Neural cell (in vitro differentiated cells): ENCODE measurements at regions not wholly inside any gene's neighbourhood (a gene's known extent, or its start where the extent isn't known, plus 50 kb on each side); places are given as distances from the start of the nearest gene placed in this dataset.

Experiments
- CTCF ChIP-seq: fragments of 450-650 bp; IDR thresholded peaks from 2 replicates; pipeline ENCODE4 v1.5.1; 2014; ENCODE audit warnings: antibody characterized with exemption, mild to moderate bottlenecking, moderate library complexity; ENCODE audit not compliant: poor library complexity, severe bottlenecking
- EZH2 ChIP-seq: fragments of 200-600, 300-800 bp; shearing (Covaris generic), sonication (generic); IDR thresholded peaks from 2 replicates; pipeline ENCODE4 v1.6.1; 2014; ENCODE audit warnings: antibody characterized with exemption, low read length, borderline replicate concordance, mild to moderate bottlenecking; ENCODE audit not compliant: insufficient read depth, poor library complexity, severe bottlenecking
- REST ChIP-seq: IDR thresholded peaks from 2 replicates; pipeline ENCODE4 v1.6.1; 2012; ENCODE audit warnings: borderline replicate concordance

DNA sequence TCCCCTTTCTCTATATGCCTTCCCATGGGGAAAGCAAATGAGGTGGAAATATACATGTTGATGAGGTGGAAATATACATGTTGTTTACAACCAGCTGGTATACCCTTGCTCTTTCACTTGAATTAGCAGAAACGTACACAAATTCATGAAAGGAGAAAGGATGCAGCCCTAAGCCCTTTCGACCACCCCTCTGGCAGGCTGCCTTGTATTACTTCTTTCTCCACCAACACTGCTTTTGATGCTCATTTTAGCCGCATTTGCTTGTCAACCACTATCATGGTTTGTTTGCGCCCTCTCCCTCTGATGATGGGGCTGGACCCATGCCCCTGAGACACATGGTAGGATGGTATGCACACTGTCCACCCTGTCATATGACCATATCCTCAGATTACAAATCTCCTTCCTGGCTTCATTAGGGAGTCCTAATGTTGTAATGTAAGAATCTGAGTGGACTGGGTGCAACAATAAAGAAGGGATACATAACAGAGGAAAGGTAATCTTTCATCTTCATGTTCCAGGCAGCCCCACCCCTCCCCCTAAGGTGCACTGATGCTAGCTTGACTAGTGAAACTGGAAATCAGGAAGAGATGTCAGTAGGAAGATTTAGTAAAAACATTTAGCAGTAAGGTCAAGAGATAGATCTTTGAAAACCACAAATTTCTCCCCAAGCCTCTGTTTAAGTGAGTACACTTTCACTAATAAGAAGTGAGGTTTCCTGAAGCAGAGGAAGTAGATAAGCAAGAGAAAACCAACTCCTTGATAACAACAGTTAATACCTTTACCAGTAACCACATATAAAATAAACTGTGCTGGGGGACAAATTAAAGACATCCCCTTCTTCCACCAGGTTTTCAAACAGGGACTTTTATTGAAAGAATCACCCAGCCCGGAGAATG, 536.8 kb upstream of the NRP1 start:
- TF ChIP-seq REST (no peak), EZH2 (no peak), CTCF (no peak)
